Sigmoid colon (tissue), 3 donors: ENCODE measurements at regions not wholly inside any gene's neighbourhood (a gene's known extent, or its start where the extent isn't known, plus 50 kb on each side); places are given as distances from the start of the nearest gene placed in this dataset.

Experiments used
- CTCF ChIP-seq, 4 experiments: fragments of 450-650 bp in 3 of 4; fragments of 200-600 bp in 1 of 4; IDR thresholded peaks; one replicate each; pipeline ENCODE4 v1.5.1; 2016 to 2019; ENCODE audit warnings: antibody characterized with exemption in 4 of 4, mild to moderate bottlenecking in 3 of 4, moderate library complexity in 2 of 4
- POLR2A ChIP-seq, 2 donors: fragments of 450-650 bp; IDR thresholded peaks; one replicate each; pipeline ENCODE4 v1.6.1; 2016; ENCODE audit warnings: antibody characterized with exemption in 2 of 2, mild to moderate bottlenecking in 2 of 2, moderate library complexity in 2 of 2

- TF ChIP-seq CTCF (IDR thresholded peaks at IDR 0.05) (no peak), POLR2A (IDR thresholded peaks at IDR 0.05) (no peak)
Observed at GRCh38 chr1:22359427-22359826, 92.2 kb upstream of the ZBTB40 start.
